ENCODE measurements at regions not wholly inside any gene's neighbourhood (a gene's known extent, or its start where the extent isn't known, plus 50 kb on each side); places are given as distances from the start of the nearest gene placed in this dataset.
"Not testable (repeated sequence)": the region's sequence is repeated elsewhere in the genome, so short reads cannot be mapped to it uniquely, and the experiment has no call there.

GRCh38 chr13:46448148-46448547, 61.1 kb upstream of the RUBCNL start:
- TF ChIP-seq, protein P1, sequence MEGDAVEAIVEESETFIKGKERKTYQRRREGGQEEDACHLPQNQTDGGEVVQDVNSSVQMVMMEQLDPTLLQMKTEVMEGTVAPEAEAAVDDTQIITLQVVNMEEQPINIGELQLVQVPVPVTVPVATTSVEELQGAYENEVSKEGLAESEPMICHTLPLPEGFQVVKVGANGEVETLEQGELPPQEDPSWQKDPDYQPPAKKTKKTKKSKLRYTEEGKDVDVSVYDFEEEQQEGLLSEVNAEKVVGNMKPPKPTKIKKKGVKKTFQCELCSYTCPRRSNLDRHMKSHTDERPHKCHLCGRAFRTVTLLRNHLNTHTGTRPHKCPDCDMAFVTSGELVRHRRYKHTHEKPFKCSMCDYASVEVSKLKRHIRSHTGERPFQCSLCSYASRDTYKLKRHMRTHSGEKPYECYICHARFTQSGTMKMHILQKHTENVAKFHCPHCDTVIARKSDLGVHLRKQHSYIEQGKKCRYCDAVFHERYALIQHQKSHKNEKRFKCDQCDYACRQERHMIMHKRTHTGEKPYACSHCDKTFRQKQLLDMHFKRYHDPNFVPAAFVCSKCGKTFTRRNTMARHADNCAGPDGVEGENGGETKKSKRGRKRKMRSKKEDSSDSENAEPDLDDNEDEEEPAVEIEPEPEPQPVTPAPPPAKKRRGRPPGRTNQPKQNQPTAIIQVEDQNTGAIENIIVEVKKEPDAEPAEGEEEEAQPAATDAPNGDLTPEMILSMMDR (IDR thresholded peaks at IDR 0.05) = not testable (repeated sequence)
- TF ChIP-seq, protein P2, sequence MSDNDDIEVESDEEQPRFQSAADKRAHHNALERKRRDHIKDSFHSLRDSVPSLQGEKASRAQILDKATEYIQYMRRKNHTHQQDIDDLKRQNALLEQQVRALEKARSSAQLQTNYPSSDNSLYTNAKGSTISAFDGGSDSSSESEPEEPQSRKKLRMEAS (CRISPR knock-in tag; IDR thresholded peaks at IDR 0.05) = not testable (repeated sequence)
- TF ChIP-seq, protein P3, sequence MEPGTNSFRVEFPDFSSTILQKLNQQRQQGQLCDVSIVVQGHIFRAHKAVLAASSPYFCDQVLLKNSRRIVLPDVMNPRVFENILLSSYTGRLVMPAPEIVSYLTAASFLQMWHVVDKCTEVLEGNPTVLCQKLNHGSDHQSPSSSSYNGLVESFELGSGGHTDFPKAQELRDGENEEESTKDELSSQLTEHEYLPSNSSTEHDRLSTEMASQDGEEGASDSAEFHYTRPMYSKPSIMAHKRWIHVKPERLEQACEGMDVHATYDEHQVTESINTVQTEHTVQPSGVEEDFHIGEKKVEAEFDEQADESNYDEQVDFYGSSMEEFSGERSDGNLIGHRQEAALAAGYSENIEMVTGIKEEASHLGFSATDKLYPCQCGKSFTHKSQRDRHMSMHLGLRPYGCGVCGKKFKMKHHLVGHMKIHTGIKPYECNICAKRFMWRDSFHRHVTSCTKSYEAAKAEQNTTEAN (CRISPR knock-in tag; IDR thresholded peaks at IDR 0.05) = not testable (repeated sequence)
- not testable (repeated sequence) for TF ChIP-seq TP53 (CRISPR knock-in tag; IDR thresholded peaks at IDR 0.05); JUN (CRISPR knock-in tag; IDR thresholded peaks at IDR 0.05); TCF7 (CRISPR knock-in tag; IDR thresholded peaks at IDR 0.05; ENCODE audit: low read depth); SP1 (CRISPR knock-in tag; conservative IDR thresholded peaks at IDR 0.05); ATF3 (CRISPR knock-in tag; conservative IDR thresholded peaks at IDR 0.05)
- TF ChIP-seq, protein P4, sequence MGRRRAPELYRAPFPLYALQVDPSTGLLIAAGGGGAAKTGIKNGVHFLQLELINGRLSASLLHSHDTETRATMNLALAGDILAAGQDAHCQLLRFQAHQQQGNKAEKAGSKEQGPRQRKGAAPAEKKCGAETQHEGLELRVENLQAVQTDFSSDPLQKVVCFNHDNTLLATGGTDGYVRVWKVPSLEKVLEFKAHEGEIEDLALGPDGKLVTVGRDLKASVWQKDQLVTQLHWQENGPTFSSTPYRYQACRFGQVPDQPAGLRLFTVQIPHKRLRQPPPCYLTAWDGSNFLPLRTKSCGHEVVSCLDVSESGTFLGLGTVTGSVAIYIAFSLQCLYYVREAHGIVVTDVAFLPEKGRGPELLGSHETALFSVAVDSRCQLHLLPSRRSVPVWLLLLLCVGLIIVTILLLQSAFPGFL (CRISPR knock-in tag; IDR thresholded peaks at IDR 0.05; ENCODE audit: borderline replicate concordance) = not testable (repeated sequence)
- TF ChIP-seq, protein P5, sequence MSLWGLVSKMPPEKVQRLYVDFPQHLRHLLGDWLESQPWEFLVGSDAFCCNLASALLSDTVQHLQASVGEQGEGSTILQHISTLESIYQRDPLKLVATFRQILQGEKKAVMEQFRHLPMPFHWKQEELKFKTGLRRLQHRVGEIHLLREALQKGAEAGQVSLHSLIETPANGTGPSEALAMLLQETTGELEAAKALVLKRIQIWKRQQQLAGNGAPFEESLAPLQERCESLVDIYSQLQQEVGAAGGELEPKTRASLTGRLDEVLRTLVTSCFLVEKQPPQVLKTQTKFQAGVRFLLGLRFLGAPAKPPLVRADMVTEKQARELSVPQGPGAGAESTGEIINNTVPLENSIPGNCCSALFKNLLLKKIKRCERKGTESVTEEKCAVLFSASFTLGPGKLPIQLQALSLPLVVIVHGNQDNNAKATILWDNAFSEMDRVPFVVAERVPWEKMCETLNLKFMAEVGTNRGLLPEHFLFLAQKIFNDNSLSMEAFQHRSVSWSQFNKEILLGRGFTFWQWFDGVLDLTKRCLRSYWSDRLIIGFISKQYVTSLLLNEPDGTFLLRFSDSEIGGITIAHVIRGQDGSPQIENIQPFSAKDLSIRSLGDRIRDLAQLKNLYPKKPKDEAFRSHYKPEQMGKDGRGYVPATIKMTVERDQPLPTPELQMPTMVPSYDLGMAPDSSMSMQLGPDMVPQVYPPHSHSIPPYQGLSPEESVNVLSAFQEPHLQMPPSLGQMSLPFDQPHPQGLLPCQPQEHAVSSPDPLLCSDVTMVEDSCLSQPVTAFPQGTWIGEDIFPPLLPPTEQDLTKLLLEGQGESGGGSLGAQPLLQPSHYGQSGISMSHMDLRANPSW (CRISPR knock-in tag; conservative IDR thresholded peaks at IDR 0.05; ENCODE audit: low read depth) = not testable (repeated sequence)
